Fibroblast of lung (primary cell): ENCODE measurements at regions not wholly inside any gene's neighbourhood (a gene's known extent, or its start where the extent isn't known, plus 50 kb on each side); places are given as distances from the start of the nearest gene placed in this dataset.

Source experiments
- DNase-seq, 2 donors: peaks; one replicate each; pipeline versions ENCODE4 v3.0.0 to v3.0.0-alpha.2; 2010; ENCODE audit warnings: low read depth in 2 of 2
- H2AFZ ChIP-seq: 2 replicates; pipeline ENCODE4 v1.5.1; 2012; ENCODE audit warnings: low read length, control low read depth, inconsistent platforms
- H3K27ac ChIP-seq: 2 replicates; pipeline ENCODE4 v1.5.1; 2011; ENCODE audit warnings: low read length, control low read depth; ENCODE audit not compliant: insufficient read depth
- H3K27me3 ChIP-seq: 2 replicates; pipeline ENCODE4 v1.5.1; 2011; ENCODE audit warnings: mild to moderate bottlenecking, low read length; ENCODE audit not compliant: control insufficient read depth, insufficient read depth
- H3K36me3 ChIP-seq: 2 replicates; pipeline ENCODE4 v1.5.1; 2011; ENCODE audit warnings: low read length; ENCODE audit not compliant: control insufficient read depth, insufficient read depth
- H3K4me1 ChIP-seq: 2 replicates; pipeline ENCODE4 v1.5.1; 2011; ENCODE audit warnings: low read length; ENCODE audit not compliant: control insufficient read depth, insufficient read depth; ENCODE audit errors: extremely low read depth
- H3K4me2 ChIP-seq: 2 replicates; pipeline ENCODE4 v1.5.1; 2011; ENCODE audit warnings: low read length, control low read depth; ENCODE audit not compliant: insufficient read depth; ENCODE audit errors: extremely low read depth
- H3K4me3 ChIP-seq, 4 experiments: fragments of 200-600 bp in 1 of 4; sonication (generic) in 1 of 4; replicated peaks in 1 of 4; 2 replicates each; pipeline ENCODE4 v1.5.1; 2011 to 2016; ENCODE audit warnings: low read length in 4 of 4, low read depth in 3 of 4, mild to moderate bottlenecking in 3 of 4, control low read depth in 2 of 4, inconsistent platforms in 1 of 4, mixed read lengths in 1 of 4; ENCODE audit not compliant: insufficient read depth in 1 of 4; ENCODE audit errors: control extremely low read depth in 1 of 4
- H3K79me2 ChIP-seq: 2 replicates; pipeline ENCODE4 v1.5.1; 2012; ENCODE audit warnings: mild to moderate bottlenecking, low read length, inconsistent platforms; ENCODE audit not compliant: control insufficient read depth, insufficient read depth
- H3K9ac ChIP-seq: 2 replicates; pipeline ENCODE4 v1.5.1; 2011; ENCODE audit warnings: mild to moderate bottlenecking, low read length, control low read depth; ENCODE audit not compliant: insufficient read depth
- H3K9me3 ChIP-seq: 2 replicates; pipeline ENCODE4 v1.5.1; 2012; ENCODE audit warnings: low read depth, low read length; ENCODE audit not compliant: control insufficient read depth, insufficient read depth
- H4K20me1 ChIP-seq: 2 replicates; pipeline ENCODE4 v1.5.1; 2011; ENCODE audit warnings: low read length; ENCODE audit not compliant: control insufficient read depth, insufficient read depth; ENCODE audit errors: extremely low read depth
- CTCF ChIP-seq, 2 donors: IDR thresholded peaks in 1 of 2; conservative IDR thresholded peaks in 1 of 2; 1 replicate in 1 of 2; 2 replicates in 1 of 2; pipeline ENCODE4 v1.5.1; 2011 to 2012; ENCODE audit warnings: low read length in 2 of 2, control low read depth in 1 of 2, inconsistent platforms in 1 of 2, low read depth in 1 of 2, mild to moderate bottlenecking in 1 of 2
- EZH2 ChIP-seq: IDR thresholded peaks from 2 replicates; pipeline ENCODE4 v1.5.1; 2012; ENCODE audit warnings: low read length, control low read depth, mild to moderate bottlenecking; ENCODE audit errors: missing control alignments

DNA sequence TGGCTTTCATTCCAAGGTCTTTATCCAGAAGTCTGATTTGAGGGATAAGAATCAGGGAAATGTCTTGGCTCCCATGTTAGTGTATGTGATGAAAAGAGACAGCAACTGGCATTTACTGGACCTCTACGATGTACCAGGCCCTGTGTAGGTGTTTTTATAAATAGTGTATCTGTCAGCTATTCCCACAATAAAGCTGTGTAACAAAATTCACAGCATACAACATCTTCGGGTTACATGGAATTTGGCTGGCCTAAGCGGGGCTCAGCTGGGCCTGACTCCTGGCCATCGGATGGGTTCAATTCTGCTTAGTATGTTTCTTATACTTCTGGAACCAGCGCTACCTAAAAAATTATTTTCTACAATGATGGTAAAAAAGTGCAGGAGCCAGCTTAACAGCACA lies 128.2 kb downstream of the SNX5 start:
- Histone ChIP-seq H3K79me2 (no peaks in the 10 kb centered on the region), H3K9ac (no peak overlapping the region), H2AFZ (no peak overlapping the region), H3K27ac (no peak overlapping the region), H4K20me1 (no peaks in the 10 kb centered on the region), H3K36me3 (no peaks in the 10 kb centered on the region), H3K4me1 (peaks cover 31% of the 10 kb centered on the region), H3K4me2 (no peak overlapping the region), H3K27me3 (no peaks in the 10 kb centered on the region), H3K4me3 (no peak overlapping the region), H3K9me3 (no peaks in the 10 kb centered on the region)
- DNase-seq = no peak
- no peak for TF ChIP-seq EZH2
- no peak for TF ChIP-seq CTCF (conservative IDR thresholded peaks at IDR 0.05 in 1 of 2, IDR thresholded peaks at IDR 0.05 in 1 of 2; ENCODE audit: low read depth in 1 of 2, low read length in 2 of 2)

- DNase-seq = peak in 1 of 2 donors; percentile 43
- Histone ChIP-seq H3K79me2 (no peaks in the 10 kb centered on the region), H3K4me1 (peaks cover 36% of the 10 kb centered on the region), H3K27ac (no peak overlapping the region), H4K20me1 (no peaks in the 10 kb centered on the region), H3K4me3 (no peak overlapping the region), H2AFZ (no peak overlapping the region), H3K9ac (no peak overlapping the region), H3K36me3 (no peaks in the 10 kb centered on the region), H3K9me3 (no peaks in the 10 kb centered on the region), H3K27me3 (no peaks in the 10 kb centered on the region), H3K4me2 (no peak overlapping the region)
- TF ChIP-seq EZH2 (no peak), CTCF (conservative IDR thresholded peaks at IDR 0.05 in 1 of 2, IDR thresholded peaks at IDR 0.05 in 1 of 2; ENCODE audit: low read depth in 1 of 2, low read length in 2 of 2) (no peak)
Observed at GRCh38 chr20:17838921-17839320, 129.7 kb downstream of the SNX5 start.

GRCh38 chr20:17837179-17837578 lies 131.4 kb downstream of the SNX5 start:
- Histone ChIP-seq H3K36me3 (no peaks in the 10 kb centered on the region), H3K9ac (no peak overlapping the region), H3K4me1 (peaks cover 29% of the 10 kb centered on the region), H3K27me3 (no peaks in the 10 kb centered on the region), H3K9me3 (no peaks in the 10 kb centered on the region), H4K20me1 (no peaks in the 10 kb centered on the region), H3K79me2 (no peaks in the 10 kb centered on the region), H3K27ac (no peak overlapping the region), H2AFZ (no peak overlapping the region), H3K4me2 (no peak overlapping the region), H3K4me3 (no peak overlapping the region)
- no peak for DNase-seq
- TF ChIP-seq CTCF (conservative IDR thresholded peaks at IDR 0.05 in 1 of 2, IDR thresholded peaks at IDR 0.05 in 1 of 2; ENCODE audit: low read depth in 1 of 2, low read length in 2 of 2) = no peak
